GM21717 (cell line): ENCODE measurements at regions not wholly inside any gene's neighbourhood (a gene's known extent, or its start where the extent isn't known, plus 50 kb on each side); places are given as distances from the start of the nearest gene placed in this dataset.

Experiments used
- ATAC-seq: cut with Tn5 transposase; IDR thresholded peaks from one replicate; pipeline ENCODE4 v1.9.1; 2021; ENCODE audit warnings: mild to moderate bottlenecking, moderate library complexity; ENCODE audit not compliant: unreplicated experiment

- ATAC-seq = no peak
These were observed 56.3 kb upstream of the DCTD start for GRCh38 chr4:182973511-182973911.

- ATAC-seq = no peak
These were observed 54.5 kb upstream of the DCTD start for GRCh38 chr4:182971702-182972101.

GRCh38 chr4:182969651-182970279 is 52.6 kb upstream of the DCTD start:
- peak; percentile 79 for ATAC-seq

DNA sequence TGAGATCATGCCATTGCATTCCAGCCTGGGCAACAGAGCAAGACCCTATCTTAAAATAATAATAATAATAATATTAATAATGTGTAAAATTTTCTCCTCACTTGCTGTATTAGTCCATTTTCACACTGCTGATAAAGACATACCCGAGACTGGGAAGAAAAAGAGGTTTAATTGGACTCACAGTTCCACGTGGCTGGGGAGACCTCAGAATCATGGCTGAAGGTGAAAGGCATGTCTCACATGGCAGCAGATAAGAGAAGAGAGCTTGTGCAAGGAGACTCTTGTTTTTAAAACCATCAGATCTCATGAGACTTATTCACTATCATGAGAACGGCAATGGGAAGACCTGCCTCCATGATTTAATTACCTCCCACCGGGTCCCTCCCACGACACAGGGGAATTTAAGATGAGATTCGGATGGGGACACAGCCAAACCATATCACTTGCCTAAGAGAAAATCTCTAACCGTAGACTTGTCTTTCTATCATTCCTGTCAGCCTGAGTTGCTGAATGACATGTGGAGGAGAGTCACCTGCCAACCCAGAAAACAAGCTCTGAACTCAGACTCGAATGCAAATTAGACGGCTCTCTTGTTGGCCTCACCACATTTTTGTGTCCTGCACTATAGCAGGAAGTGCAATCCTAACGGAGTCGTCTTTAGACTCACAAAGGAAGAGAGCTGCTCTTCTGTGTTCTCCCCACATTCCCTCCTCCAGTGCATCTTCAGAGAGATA is 51.9 kb upstream of the DCTD start:
- ATAC-seq = peak; percentile 83

GRCh38 chr4:182967403-182967802 is 50.2 kb upstream of the DCTD start:
- no peak for ATAC-seq
